ENCODE measurements at regions not wholly inside any gene's neighbourhood (a gene's known extent, or its start where the extent isn't known, plus 50 kb on each side); places are given as distances from the start of the nearest gene placed in this dataset.
A peak's percentile ranks its signal among the peaks of the same experiment; 100 is the strongest.
"Not testable (repeated sequence)": the region's sequence is repeated elsewhere in the genome, so short reads cannot be mapped to it uniquely, and the experiment has no call there.

- DNase-seq: no peak
Measured at GRCh38 chr9:73347123-73347522, 195.5 kb downstream of the ANXA1 start.

- no peak for DNase-seq
Measured at GRCh38 chr9:73347720-73348119, 196.1 kb downstream of the ANXA1 start.

- no peak for DNase-seq
Measured at GRCh38 chr9:73348471-73348870, 196.8 kb downstream of the ANXA1 start.

GRCh38 chr9:73349476-73349875 lies 197.8 kb downstream of the ANXA1 start:
- DNase-seq: no peak

- DNase-seq: no peak
Measured at GRCh38 chr9:73357607-73358006, 205.9 kb downstream of the ANXA1 start.

GRCh38 chr9:73370053-73370452 lies 218.4 kb downstream of the ANXA1 start:
- peak; percentile 28 for DNase-seq

- no peak for DNase-seq
Measured at GRCh38 chr9:73371801-73372200, 220.1 kb downstream of the ANXA1 start.

- no peak for DNase-seq
Measured at GRCh38 chr9:73380411-73380810, 228.7 kb downstream of the ANXA1 start.

GRCh38 chr9:73402081-73403028 lies 250.7 kb downstream of the ANXA1 start:
- no peak for DNase-seq

- DNase-seq: no peak
Measured at GRCh38 chr9:73411494-73411893, 259.8 kb downstream of the ANXA1 start.

GRCh38 chr9:73412874-73413273 lies 261.2 kb downstream of the ANXA1 start:
- DNase-seq: no peak

- DNase-seq: peak; percentile 4
Measured at GRCh38 chr9:73423891-73424290, 272.2 kb downstream of the ANXA1 start.

- no peak for DNase-seq
Measured at GRCh38 chr9:73426269-73426668, 274.6 kb downstream of the ANXA1 start.

- DNase-seq: no peak
Measured at GRCh38 chr9:73434826-73435225, 283.2 kb downstream of the ANXA1 start.

- DNase-seq: peak; percentile 4
Measured at GRCh38 chr9:73437758-73438157, 286.1 kb downstream of the ANXA1 start.

GRCh38 chr9:73439839-73440238 lies 288.2 kb downstream of the ANXA1 start:
- DNase-seq: not testable (repeated sequence)

GRCh38 chr9:73441223-73441622 lies 289.6 kb downstream of the ANXA1 start:
- no peak for DNase-seq

- DNase-seq: peak; percentile 71
Measured at GRCh38 chr9:73441890-73442818, 290.5 kb downstream of the ANXA1 start.

GRCh38 chr9:73444821-73445220 lies 293.2 kb downstream of the ANXA1 start:
- no peak for DNase-seq

- DNase-seq: peak; percentile 24
Measured at GRCh38 chr9:73445384-73445783, 293.7 kb downstream of the ANXA1 start.

- no peak for DNase-seq
Measured at GRCh38 chr9:73446306-73446705, 294.6 kb downstream of the ANXA1 start.

GRCh38 chr9:73451003-73451402 lies 299.3 kb downstream of the ANXA1 start:
- DNase-seq: no peak

- DNase-seq: no peak
Measured at GRCh38 chr9:73459817-73460216, 308.2 kb downstream of the ANXA1 start.

- DNase-seq: no peak
Measured at GRCh38 chr9:73468716-73469115, 317.1 kb downstream of the ANXA1 start.
